ENCODE measurements at regions not wholly inside any gene's neighbourhood (a gene's known extent, or its start where the extent isn't known, plus 50 kb on each side); places are given as distances from the start of the nearest gene placed in this dataset.
"Not testable (repeated sequence)": the region's sequence is repeated elsewhere in the genome, so short reads cannot be mapped to it uniquely, and the experiment has no call there.

GRCh38 chr5:155619688-155620087, 606.1 kb downstream of the KIF4B start:
- no peak for DNase-seq (ENCODE audit: low read depth, low spot score)

- DNase-seq (ENCODE audit: low read depth, low spot score) = no peak
These were observed 607.4 kb downstream of the KIF4B start for GRCh38 chr5:155620821-155621410.

- DNase-seq (ENCODE audit: low read depth, low spot score) = no peak
These were observed 611.2 kb downstream of the KIF4B start for GRCh38 chr5:155624597-155625241.

GRCh38 chr5:155625315-155625714, 611.8 kb downstream of the KIF4B start:
- no peak for DNase-seq (ENCODE audit: low read depth, low spot score)

GRCh38 chr5:155625897-155626543, 612.5 kb downstream of the KIF4B start:
- DNase-seq (ENCODE audit: low read depth, low spot score) = no peak

DNA sequence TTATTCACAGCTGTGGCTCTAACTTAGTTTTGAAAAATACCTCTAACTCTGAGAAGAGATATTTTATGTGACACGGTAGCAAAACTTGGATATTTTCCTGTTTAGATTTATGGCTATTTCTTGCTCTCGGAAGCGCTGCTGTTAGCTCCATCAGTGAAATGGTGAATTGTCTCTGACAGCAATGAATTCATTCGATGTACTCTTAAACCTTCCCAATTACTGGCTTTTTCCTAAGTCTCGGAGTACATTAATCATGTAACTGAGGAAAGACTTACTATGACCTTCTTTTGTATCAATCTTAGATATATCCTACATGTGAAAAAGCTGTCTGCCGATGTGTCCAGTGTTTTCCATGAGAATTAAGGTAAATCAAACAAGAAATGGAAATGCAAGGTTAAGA, 613.0 kb downstream of the KIF4B start:
- no peak for DNase-seq (ENCODE audit: low read depth, low spot score)

- no peak for DNase-seq (ENCODE audit: low read depth, low spot score)
These were observed 614.8 kb downstream of the KIF4B start for GRCh38 chr5:155628346-155628745.

DNA sequence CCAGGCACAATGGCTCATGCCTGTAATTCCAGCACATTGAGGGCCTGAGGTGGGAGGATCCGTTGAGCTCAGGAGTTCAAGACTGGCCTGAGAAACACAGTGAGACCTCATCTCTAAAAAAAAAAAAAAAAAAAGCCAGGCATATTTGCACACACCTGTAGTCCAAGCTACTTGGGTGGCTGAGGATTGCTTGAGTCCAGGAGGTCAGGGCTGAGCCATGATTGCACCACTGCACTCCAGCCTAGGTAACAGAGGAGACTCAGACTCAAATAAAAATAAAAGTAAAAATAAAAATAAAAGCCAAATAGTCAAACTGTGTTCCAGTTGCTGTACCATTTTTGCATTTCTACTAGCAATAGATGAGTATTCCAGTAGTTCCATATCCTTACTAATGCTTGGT, 616.0 kb downstream of the KIF4B start:
- no peak for DNase-seq (ENCODE audit: low read depth, low spot score)

DNA sequence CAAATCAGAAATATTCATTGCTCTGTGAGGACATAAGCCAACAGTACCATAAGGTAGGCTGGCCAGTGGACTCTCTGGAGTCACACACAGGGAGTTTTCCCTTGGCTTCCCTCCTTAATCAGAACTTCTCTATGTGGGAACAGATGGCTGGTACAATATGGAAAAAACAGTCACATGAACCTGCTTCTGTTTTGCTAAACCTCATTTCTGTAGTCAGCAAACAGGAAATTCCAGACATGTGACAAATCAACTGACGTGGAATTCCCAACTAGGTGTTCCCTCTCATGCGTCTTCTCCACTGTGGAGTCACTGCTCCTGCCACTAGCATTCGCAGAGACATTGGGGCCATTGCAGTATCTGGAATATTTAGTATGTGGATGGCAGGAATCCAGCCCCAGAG, 617.6 kb downstream of the KIF4B start:
- peak; percentile 59 for DNase-seq (ENCODE audit: low read depth, low spot score)

DNA sequence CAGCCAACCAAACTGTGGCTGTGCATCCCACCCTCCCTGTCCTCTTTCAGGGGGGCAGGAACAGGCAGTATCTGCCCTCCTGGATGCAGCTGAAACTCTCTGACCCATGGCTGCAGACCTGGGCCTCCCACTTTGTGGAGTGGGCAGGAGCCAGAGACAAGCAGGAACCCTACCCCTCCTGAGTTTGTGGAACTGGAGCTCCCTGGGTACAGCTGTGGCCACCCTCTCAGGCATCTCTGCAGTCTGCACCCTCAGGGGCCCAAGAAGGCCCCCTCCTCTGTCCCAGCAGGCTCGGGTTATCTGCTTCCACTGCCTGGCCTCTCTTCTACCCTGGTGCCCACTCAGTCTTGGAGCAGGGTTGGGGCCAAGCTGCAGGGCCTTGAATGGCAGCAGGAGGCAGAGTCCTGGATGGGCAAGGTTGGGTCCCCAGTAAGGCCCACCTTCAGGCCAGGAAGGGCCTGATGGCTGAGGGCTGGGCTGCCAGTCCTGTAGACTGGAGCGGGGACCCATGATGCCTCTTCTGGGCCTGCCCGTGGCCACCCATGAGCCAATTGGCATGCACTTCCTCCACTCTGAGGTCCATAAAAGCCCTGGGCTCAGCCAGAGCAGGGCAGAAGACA, 619.9 kb downstream of the KIF4B start:
- no peak for DNase-seq (ENCODE audit: low read depth, low spot score)

DNA sequence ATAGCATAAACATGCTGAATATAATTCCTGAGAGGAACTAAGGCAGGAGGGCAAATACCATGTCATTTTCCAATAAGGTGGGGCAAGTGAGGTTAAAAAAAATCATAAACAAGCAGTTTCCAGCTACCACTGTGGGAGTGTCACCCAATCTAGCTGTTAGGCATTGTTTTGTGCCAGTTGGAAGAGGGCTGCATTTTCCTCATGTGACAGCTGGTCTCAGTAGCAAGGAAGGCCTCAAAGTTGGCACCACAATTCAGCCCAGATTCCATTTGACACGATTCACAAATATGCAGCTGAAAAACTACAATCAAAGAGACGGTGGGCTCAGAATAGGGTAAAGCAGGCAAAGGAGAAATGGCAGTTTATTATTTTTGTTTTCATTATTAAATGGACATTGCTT, 636.1 kb downstream of the KIF4B start:
- DNase-seq (ENCODE audit: low read depth, low spot score) = no peak

DNA sequence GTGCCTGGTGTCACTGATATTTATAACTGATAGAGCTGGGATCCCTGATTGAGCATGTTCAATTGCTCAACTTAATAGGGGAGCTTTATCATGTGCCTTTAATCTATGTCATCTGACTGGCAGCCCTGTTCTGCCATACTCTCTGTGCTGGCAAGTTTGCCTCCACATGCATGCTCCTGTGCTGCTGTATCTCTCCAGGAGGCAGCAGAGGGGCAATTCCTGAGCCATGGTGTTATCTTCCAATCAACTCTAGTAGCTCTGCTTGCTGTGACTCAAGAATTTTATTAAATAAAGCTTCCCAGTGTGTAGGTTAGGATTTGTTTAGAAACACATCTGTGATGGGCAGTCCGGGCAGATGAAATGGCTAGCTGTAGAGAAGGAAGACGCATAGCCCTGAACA, 642.0 kb downstream of the KIF4B start:
- DNase-seq (ENCODE audit: low read depth, low spot score) = no peak

- no peak for DNase-seq (ENCODE audit: low read depth, low spot score)
These were observed 648.3 kb downstream of the KIF4B start for GRCh38 chr5:155661859-155662258.

DNA sequence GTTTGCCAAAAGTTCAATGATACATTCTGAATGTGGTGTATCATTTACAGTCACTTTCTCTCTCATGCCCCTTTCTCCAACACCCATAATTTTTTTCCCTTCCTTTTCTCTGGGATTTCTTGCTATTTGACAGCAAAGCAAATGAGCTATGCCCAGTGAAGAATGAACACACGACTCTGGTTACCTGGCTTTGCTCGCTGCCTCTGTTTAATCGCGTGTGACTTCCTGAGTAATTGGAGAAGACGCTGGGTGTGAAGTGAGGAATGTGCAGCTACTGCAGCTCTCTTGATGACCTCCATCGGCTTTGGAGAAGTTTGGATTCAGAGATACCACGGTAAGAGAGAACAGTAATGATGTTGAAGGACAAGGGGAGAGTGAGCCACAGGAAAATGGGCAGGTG, 651.8 kb downstream of the KIF4B start:
- DNase-seq (ENCODE audit: low read depth, low spot score) = no peak

DNA sequence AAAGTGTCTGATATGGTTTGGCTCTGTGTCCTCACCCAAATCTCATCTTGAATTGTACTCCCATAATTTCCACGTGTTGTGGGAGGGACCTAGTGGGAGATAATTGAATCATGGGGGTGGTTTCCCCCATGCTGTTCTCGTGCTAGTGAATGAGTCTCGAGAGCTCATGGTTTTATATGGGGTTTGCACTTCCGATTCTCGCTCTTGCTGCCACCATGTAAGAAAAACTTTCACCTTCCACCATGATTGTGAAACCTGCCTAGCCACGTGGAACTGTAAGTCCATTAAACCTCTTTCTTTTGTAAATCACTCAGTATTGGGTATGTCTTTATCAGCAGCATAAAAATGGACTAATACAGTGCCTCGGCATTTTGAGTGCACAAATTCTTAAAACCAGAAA, 655.0 kb upstream of the SGCD start:
- DNase-seq (ENCODE audit: low read depth, low spot score) = not testable (repeated sequence)

DNA sequence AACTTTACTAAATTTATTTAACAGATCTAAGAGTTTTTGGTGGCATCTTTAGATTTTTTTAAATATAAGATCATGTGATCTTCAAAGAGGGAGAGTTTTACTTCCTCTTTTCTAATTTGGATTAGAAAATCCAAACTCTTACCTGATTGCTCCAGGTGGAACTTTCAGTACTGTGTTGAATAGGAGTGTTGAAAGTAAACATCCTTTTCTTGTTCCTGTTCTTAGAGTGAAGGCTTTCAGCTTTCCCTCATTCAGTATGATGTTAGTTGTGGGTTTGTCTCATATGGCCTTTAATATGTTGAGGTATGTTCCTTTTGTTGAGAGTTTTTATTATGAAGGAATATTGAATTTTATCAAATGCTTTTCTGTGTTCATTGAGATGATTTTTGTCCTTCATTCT, 650.0 kb upstream of the SGCD start:
- DNase-seq (ENCODE audit: low read depth, low spot score) = no peak

DNA sequence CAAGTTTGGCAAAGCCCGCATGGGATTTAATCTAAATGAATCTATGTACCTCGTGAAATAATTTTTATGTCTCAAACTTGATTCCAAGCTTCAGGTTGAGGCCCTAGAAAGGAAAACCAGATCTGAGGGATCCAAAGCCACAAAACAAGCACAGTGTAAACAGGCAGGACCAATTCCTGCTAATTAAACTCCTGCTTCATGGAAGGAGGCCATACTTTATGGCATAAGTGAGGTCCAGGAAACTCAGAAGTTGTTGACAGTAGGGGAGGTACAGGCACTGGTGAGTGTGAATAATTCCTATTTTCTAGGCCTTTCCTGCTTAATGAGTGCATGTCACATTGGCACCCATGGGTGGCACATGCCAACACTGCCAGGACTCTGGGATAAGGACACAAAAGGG, 648.6 kb upstream of the SGCD start:
- DNase-seq (ENCODE audit: low read depth, low spot score) = no peak

DNA sequence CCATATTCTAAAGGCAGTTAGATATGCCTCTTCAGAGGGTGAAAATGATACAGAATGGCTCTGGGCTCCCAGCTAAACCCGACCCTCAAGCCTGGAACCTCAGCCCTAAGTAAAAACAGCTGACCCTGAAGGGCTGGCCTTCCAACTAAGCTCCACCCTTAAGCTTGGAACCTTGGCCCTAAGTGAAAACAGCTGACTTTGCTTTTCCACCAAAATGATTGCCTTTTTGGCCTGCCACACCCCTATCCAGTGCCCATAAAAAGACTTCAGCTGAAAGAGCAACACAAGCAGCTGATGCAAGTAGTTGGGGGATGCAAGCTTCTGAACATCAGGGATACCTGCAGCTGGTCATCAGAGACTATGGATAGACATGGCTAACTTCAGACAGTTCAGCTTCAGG, 647.4 kb upstream of the SGCD start:
- DNase-seq (ENCODE audit: low read depth, low spot score) = no peak

DNA sequence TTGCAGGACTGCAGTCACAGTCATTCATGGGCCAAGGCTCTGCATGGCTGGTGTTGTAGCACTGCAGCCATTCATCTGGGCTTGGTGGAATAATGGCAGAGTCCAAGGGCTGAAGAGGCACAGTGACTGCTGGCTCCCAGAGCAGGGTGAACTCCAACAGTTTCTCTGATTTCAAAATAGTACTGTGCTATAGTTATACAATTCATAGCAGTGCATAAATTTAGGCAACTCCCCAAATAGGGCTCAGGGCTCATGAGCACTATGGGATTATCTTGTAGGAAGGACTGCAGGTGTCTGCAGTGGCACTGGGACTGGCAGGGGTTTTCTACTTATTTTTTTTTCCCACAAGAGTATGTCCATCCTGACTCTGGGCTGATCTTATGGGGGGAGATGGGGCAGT, 642.5 kb upstream of the SGCD start:
- DNase-seq (ENCODE audit: low read depth, low spot score) = no peak

- no peak for DNase-seq (ENCODE audit: low read depth, low spot score)
These were observed 640.8 kb upstream of the SGCD start for GRCh38 chr5:155686131-155686530.

DNA sequence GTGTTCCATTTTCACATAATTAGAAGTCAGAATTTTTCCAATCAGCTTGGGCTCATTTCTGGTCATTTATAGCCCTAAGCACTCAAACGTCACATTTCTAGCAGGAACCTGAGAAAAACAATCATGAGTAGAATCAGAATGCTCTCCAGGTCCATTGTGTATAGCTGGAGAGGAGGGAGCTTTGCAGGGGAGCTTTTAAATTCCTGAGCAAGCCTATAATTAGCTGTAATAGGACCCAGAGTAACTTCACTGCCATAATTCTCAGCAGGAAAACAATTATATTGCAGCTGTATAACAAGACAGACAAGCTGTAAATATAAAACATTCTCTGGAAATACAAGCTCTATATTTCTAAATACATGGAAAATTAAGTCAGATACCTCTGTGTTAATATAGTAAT, 637.6 kb upstream of the SGCD start:
- DNase-seq (ENCODE audit: low read depth, low spot score) = no peak

GRCh38 chr5:155696362-155696761, 630.6 kb upstream of the SGCD start:
- DNase-seq (ENCODE audit: low read depth, low spot score) = no peak

DNA sequence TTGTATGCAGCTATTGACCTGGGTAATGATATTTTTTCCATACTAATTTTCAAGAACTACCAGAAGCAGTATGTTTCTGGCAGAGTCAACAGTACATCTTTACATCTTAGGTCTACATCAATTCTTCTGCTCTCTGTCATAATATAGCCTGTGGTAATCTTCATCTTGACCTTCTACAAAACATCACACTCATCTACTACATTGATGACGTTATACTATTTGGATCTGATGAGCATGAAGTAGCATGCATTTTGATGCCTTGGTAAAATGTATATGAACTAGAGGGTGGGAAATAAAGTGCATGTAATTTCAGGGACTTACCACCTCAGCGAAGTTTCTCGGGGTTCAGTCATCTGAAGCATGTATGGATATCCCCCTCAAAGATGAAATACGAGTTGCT, 629.7 kb upstream of the SGCD start:
- DNase-seq (ENCODE audit: low read depth, low spot score) = no peak
